OCI-M1 (cell line): ENCODE measurements at regions not wholly inside any gene's neighbourhood (a gene's known extent, or its start where the extent isn't known, plus 50 kb on each side); places are given as distances from the start of the nearest gene placed in this dataset.
"Not testable (repeated sequence)": the region's sequence is repeated elsewhere in the genome, so short reads cannot be mapped to it uniquely, and the experiment has no call there.

ENCODE experiments used
- DNase-seq: peaks from one replicate; lab custom pipeline; 2025; lab: John Stamatoyannopoulos, UW

- DNase-seq = no peak
Observed at GRCh38 chr5:63121471-63121870, 542.9 kb downstream of the LRRC70 start.

GRCh38 chr5:63118221-63118620, 539.6 kb downstream of the LRRC70 start:
- no peak for DNase-seq

- no peak for DNase-seq
Observed at GRCh38 chr5:63111891-63112290, 533.3 kb downstream of the LRRC70 start.

GRCh38 chr5:63101870-63102269, 523.3 kb downstream of the LRRC70 start:
- DNase-seq = no peak

GRCh38 chr5:63097286-63097685, 518.7 kb downstream of the LRRC70 start:
- DNase-seq = peak; percentile 89

- DNase-seq = no peak
Observed at GRCh38 chr5:63094730-63095129, 516.1 kb downstream of the LRRC70 start.

GRCh38 chr5:63089147-63089546, 510.5 kb downstream of the LRRC70 start:
- peak; percentile 12 for DNase-seq

- DNase-seq = no peak
Observed at GRCh38 chr5:63085561-63085960, 506.9 kb downstream of the LRRC70 start.

GRCh38 chr5:63083689-63084088, 505.1 kb downstream of the LRRC70 start:
- DNase-seq = not testable (repeated sequence)

- DNase-seq = peak; percentile 18
Observed at GRCh38 chr5:63081402-63081801, 502.8 kb downstream of the LRRC70 start.

- no peak for DNase-seq
Observed at GRCh38 chr5:63070001-63070400, 491.4 kb downstream of the LRRC70 start.

GRCh38 chr5:63055421-63055820, 476.8 kb downstream of the LRRC70 start:
- peak; percentile 86 for DNase-seq

GRCh38 chr5:63053019-63053638, 474.5 kb downstream of the LRRC70 start:
- peak; percentile 37 for DNase-seq

- DNase-seq = peak; percentile 74
Observed at GRCh38 chr5:63050916-63051315, 472.3 kb downstream of the LRRC70 start.

GRCh38 chr5:63049935-63050334, 471.3 kb downstream of the LRRC70 start:
- peak; percentile 90 for DNase-seq

GRCh38 chr5:63043792-63044191, 465.2 kb downstream of the LRRC70 start:
- peak; percentile 76 for DNase-seq

GRCh38 chr5:63032343-63032742, 453.7 kb downstream of the LRRC70 start:
- peak; percentile 25 for DNase-seq

GRCh38 chr5:63029891-63030290, 451.3 kb downstream of the LRRC70 start:
- no peak for DNase-seq

- DNase-seq = peak; percentile 74
Observed at GRCh38 chr5:63025679-63026078, 447.1 kb downstream of the LRRC70 start.

GRCh38 chr5:63022403-63022802, 443.8 kb downstream of the LRRC70 start:
- DNase-seq = no peak

- peak; percentile 58 for DNase-seq
Observed at GRCh38 chr5:63011158-63011557, 432.5 kb downstream of the LRRC70 start.

- DNase-seq = no peak
Observed at GRCh38 chr5:63008195-63008594, 429.6 kb downstream of the LRRC70 start.

- DNase-seq = not testable (repeated sequence)
Observed at GRCh38 chr5:62994842-62995241, 416.2 kb downstream of the LRRC70 start.

GRCh38 chr5:62985749-62986148, 407.1 kb downstream of the LRRC70 start:
- DNase-seq = peak; percentile 52
